ENCODE measurements at regions not wholly inside any gene's neighbourhood (a gene's known extent, or its start where the extent isn't known, plus 50 kb on each side); places are given as distances from the start of the nearest gene placed in this dataset.
"Not testable (repeated sequence)": the region's sequence is repeated elsewhere in the genome, so short reads cannot be mapped to it uniquely, and the experiment has no call there.

DNA sequence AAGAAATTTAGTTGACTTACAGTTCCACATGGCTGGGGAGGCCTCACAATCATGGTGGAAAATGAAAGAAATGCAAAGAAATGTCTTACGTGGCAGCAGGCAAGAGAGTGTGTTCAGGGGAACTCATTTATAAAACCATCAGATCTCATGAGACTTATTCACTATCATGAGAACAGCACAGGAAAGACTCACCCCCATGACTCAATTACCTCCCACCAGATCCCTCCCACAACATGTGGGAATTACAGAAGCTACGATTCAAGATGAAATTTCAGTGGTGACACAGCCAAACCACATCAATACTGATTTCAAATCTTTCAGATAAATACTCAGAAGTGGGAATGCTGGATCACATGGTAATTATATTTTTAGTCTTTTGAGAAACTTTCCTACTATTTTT is 1357.9 kb downstream of the SLITRK5 start:
- DNase-seq (ENCODE audit: low spot score) = no peak

GRCh38 chr13:89034015-89034414 is 1362.8 kb downstream of the SLITRK5 start:
- DNase-seq (ENCODE audit: low spot score) = no peak

- no peak for DNase-seq (ENCODE audit: low spot score)
Measured at GRCh38 chr13:89052699-89053098, 1381.5 kb downstream of the SLITRK5 start.

DNA sequence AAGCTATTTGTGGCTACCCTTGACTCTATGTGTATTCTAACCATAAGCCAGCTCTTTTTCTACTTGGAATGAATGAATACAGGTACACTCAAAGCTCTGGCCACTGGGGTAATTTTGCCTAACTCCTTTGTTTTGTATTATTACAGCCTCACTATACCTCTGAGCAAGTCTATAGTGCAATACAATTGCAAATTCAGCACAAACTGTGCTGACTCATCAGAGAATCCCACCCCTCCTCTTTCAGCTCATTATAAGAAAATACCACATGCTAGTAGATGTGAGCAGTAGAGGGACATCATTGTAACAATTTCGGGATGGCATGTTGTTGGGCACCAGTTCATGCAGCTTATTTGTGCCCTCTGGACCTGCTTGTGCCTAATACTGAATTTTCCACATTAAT is 1382.2 kb downstream of the SLITRK5 start:
- no peak for DNase-seq (ENCODE audit: low spot score)

GRCh38 chr13:89057274-89057673 is 1386.1 kb downstream of the SLITRK5 start:
- no peak for DNase-seq (ENCODE audit: low spot score)

GRCh38 chr13:89057862-89058261 is 1386.7 kb downstream of the SLITRK5 start:
- no peak for DNase-seq (ENCODE audit: low spot score)

- DNase-seq (ENCODE audit: low spot score) = no peak
Measured at GRCh38 chr13:89061821-89062220, 1390.7 kb downstream of the SLITRK5 start.

- DNase-seq (ENCODE audit: low spot score) = peak; percentile 24
Measured at GRCh38 chr13:89066868-89067466, 1395.8 kb downstream of the SLITRK5 start.

- no peak for DNase-seq (ENCODE audit: low spot score)
Measured at GRCh38 chr13:89072979-89073378, 1401.8 kb downstream of the SLITRK5 start.

GRCh38 chr13:89076622-89077021 is 1405.5 kb downstream of the SLITRK5 start:
- DNase-seq (ENCODE audit: low spot score) = no peak

DNA sequence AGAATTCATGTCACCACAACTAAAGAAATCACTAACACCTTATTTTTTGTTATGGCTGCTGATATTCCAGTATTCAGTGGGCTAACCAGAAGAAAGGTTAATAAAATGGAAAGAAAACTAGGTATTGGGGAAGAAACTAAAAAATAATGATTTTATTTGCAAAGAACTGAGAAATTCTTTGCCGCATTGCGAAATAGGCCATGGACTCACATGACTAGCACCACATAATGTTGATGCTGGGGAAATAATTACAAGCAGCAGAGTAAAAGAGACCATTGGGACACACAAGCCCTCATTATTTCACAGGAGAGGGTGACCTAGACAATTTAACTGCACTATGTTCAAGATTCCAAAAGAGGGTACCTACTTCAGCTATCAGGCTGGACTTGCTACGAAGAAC is 1411.5 kb downstream of the SLITRK5 start:
- no peak for DNase-seq (ENCODE audit: low spot score)

GRCh38 chr13:89088107-89088506 is 1416.9 kb downstream of the SLITRK5 start:
- not testable (repeated sequence) for DNase-seq (ENCODE audit: low spot score)

GRCh38 chr13:89097994-89098393 is 1426.8 kb downstream of the SLITRK5 start:
- DNase-seq (ENCODE audit: low spot score) = no peak

- no peak for DNase-seq (ENCODE audit: low spot score)
Measured at GRCh38 chr13:89113744-89114143, 1442.6 kb downstream of the SLITRK5 start.

GRCh38 chr13:89115307-89115706 is 1444.1 kb downstream of the SLITRK5 start:
- DNase-seq (ENCODE audit: low spot score) = no peak

DNA sequence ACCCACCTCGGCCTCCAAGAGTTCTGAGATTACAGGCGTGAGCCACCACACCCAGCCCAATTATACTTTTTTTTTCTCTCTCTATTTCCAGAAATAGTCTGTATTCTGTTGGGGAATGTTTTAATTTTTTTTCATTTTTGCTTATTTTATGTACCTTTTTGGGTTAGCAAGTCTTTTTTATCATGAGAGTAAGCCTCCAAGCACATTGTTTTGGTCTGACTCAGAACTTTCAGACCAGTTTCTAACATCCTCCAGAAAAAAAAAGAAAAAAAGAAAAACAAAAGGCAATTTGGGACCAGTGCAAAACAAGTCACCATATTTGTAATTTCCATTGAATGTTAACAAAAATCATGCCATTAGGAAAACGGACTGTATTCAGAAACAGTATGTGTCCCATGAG is 1465.5 kb downstream of the SLITRK5 start:
- DNase-seq (ENCODE audit: low spot score) = no peak

DNA sequence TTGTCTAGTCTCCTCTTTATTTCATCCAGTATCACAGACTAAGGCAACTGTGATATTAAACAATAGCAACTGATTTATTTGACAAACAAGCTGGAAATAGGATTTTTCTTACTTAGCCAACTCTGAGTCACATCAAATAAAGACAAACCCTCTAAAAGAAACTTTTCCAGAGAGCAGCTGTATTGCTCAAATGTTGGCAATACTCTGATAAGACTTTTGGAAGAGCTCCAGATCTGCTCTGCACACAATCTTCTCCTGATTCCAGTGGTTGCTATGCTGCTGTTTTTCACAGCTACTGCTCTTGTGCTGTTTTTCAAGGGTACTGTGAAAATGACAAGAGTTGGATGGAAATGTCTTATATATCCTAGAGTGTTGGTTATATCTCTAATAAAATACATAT is 1479.2 kb downstream of the SLITRK5 start:
- DNase-seq (ENCODE audit: low spot score) = no peak

DNA sequence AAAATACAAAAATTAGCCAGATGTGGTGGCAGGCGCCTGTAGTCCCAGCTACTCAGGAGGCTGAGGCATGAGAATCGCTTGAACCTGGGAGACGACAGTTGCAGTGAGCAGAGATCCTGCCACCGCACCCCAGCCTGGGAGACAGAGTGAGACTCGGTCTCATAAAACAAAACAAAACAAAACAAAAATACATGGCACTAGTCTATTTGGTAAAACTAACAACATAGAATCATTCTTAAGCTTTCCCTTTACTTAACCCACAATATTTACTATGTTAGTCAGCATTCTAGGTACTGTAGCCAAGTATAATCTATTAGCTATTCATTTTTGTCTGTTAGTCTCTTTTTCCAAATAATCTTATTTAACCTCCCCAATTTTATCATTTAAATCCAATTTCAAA is 1482.8 kb downstream of the SLITRK5 start:
- DNase-seq (ENCODE audit: low spot score) = no peak

- no peak for DNase-seq (ENCODE audit: low spot score)
Measured at GRCh38 chr13:89163096-89163495, 1491.9 kb downstream of the SLITRK5 start.

DNA sequence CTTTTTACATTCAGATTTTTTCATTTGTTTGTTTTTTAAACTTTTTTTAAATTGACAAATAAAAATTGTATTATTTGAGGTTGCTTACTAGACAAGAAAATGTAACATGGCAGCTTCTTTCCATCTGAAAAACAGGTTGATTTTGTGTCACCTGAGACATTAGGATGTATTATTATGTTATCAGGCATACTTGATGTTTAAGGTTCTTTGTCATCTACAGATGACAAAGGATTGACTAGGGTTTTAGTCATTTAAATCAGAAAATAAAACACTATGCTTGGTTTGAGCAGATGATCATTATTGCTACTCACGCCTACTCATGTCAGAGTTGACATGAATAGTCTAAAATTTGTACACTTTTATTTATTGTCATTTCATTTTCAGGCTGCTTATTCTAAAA is 1494.5 kb downstream of the SLITRK5 start:
- DNase-seq (ENCODE audit: low spot score) = no peak

DNA sequence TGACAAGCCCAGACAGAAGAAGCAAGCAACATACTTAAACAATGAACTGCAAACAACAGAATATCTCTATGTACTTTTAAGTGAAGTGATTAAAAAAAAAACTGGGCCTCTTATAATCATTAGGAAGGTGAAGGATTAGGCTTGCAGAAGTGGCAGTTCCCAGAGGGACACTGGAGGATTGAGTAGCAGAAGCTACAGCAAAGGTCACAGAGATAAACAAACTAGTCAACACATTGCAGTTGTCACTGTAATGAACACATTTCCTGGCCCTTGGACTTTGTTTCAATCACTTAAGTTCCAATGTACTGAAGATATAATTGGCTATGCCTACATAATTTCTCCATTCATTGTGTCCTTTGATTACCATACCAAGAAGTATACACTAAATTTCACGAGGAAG is 1498.8 kb downstream of the SLITRK5 start:
- no peak for DNase-seq (ENCODE audit: low spot score)

DNA sequence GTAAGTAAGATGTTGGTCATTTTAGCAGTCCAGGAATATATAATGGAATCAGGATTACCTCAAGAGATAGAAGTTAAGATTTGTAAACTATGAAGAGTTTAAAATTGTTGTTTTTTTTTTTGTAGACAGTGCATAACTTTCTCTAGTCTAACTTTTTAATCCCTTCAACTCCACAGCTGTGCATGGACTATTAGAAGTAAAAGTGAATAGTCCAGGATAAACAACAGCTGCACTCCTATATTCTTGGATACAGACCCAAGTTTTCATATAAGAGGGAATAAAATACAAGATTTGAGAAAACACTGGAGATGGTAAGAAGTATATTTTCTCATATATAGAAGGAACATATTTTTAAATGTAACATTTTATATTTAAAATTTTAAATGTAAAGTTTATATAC is 1509.9 kb downstream of the SLITRK5 start:
- DNase-seq (ENCODE audit: low spot score) = no peak

DNA sequence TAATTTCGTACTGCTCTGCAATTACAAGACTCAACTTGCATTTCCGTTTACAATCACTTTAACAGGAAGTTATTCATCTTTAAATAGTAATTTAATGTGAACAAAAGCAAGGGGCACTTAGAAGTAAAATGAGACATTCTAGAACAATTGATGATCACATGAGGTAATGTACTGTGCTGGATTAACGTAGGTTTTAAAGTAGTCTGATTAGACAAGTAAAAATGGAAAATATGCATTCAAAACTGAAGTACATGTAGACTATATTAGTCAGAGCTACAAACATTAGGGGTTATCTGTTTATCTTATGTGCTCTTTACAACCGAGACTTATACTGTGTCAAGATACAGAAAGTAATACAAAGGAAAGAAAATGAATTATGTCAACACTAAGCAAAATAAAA is 1528.0 kb downstream of the SLITRK5 start:
- no peak for DNase-seq (ENCODE audit: low spot score)

DNA sequence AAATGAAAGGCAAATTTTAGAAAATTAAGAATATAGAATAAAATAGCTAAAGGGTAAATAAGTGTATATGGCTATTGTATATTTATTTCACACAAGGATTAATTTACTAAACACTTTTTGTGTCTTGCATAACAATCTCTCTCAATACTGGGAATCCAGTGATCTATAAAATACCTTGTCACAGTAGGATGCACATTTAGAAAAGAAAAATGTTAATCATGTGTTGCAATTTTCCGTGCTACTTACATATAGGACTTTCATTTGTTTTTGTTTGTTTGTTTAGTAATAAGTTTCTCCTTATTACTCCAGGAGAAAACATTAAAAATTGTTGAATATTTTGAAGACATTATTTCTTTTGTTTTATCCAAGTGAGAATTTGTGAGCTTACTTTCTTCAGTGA is 1533.3 kb downstream of the SLITRK5 start:
- DNase-seq (ENCODE audit: low spot score) = no peak

All from mucosa of gallbladder (tissue), 1 donor.